ENCODE measurements at regions not wholly inside any gene's neighbourhood (a gene's known extent, or its start where the extent isn't known, plus 50 kb on each side); places are given as distances from the start of the nearest gene placed in this dataset.

GRCh38 chr13:19062801-19063200 is 118.8 kb downstream of the TUBA3C start:
- DNase-seq (ENCODE audit: low read depth), result no peak
- no peak overlapping the region for H3K4me3 ChIP-seq (ENCODE audit: low read depth, low read length)
- no peak for TF ChIP-seq CTCF (IDR thresholded peaks at IDR 0.05; ENCODE audit: insufficient read depth, low read depth, low read length, missing control alignments)

- no peak for TF ChIP-seq CTCF (IDR thresholded peaks at IDR 0.05; ENCODE audit: insufficient read depth, low read depth, low read length, missing control alignments)
- no peak for DNase-seq (ENCODE audit: low read depth)
- no peak overlapping the region for H3K4me3 ChIP-seq (ENCODE audit: low read depth, low read length)
Measured at GRCh38 chr13:19062019-19062646, 119.5 kb downstream of the TUBA3C start.

- DNase-seq (ENCODE audit: low read depth), result no peak
- TF ChIP-seq CTCF (IDR thresholded peaks at IDR 0.05; ENCODE audit: insufficient read depth, low read depth, low read length, missing control alignments), result no peak
- no peak overlapping the region for H3K4me3 ChIP-seq (ENCODE audit: low read depth, low read length)
Measured at GRCh38 chr13:19061278-19061677, 120.3 kb downstream of the TUBA3C start.

- H3K4me3 ChIP-seq (ENCODE audit: low read depth, low read length), result no peak overlapping the region
- DNase-seq (ENCODE audit: low read depth), result no peak
- no peak for TF ChIP-seq CTCF (IDR thresholded peaks at IDR 0.05; ENCODE audit: insufficient read depth, low read depth, low read length, missing control alignments)
Measured at GRCh38 chr13:19060311-19061002, 121.2 kb downstream of the TUBA3C start.

- no peak for DNase-seq (ENCODE audit: low read depth)
- no peak overlapping the region for H3K4me3 ChIP-seq (ENCODE audit: low read depth, low read length)
- no peak for TF ChIP-seq CTCF (IDR thresholded peaks at IDR 0.05; ENCODE audit: insufficient read depth, low read depth, low read length, missing control alignments)
Measured at GRCh38 chr13:19059016-19059780, 122.4 kb downstream of the TUBA3C start.

- no peak for TF ChIP-seq CTCF (IDR thresholded peaks at IDR 0.05; ENCODE audit: insufficient read depth, low read depth, low read length, missing control alignments)
- no peak overlapping the region for H3K4me3 ChIP-seq (ENCODE audit: low read depth, low read length)
- no peak for DNase-seq (ENCODE audit: low read depth)
Measured at GRCh38 chr13:19058566-19058965, 123.1 kb downstream of the TUBA3C start.
